ENCODE measurements at regions not wholly inside any gene's neighbourhood (a gene's known extent, or its start where the extent isn't known, plus 50 kb on each side); places are given as distances from the start of the nearest gene placed in this dataset.

GRCh38 chr10:63722537-63722936, 201.3 kb downstream of the REEP3 start (continued):
- TF ChIP-seq REST (IDR thresholded peaks at IDR 0.05; ENCODE audit: unreplicated experiment): no peak
- no peak for TF ChIP-seq EZH2phosphoT487 (IDR thresholded peaks at IDR 0.05; ENCODE audit: unreplicated experiment)
- no peak for TF ChIP-seq ZNF331 (CRISPR knock-in tag; IDR thresholded peaks at IDR 0.05; ENCODE audit: low read depth)
- no peak for TF ChIP-seq CREB1 (CRISPR knock-in tag; IDR thresholded peaks at IDR 0.05; ENCODE audit: low read depth)
- TF ChIP-seq CTCF (conservative IDR thresholded peaks at IDR 0.05; ENCODE audit: low read depth in 2 of 2): no peak
- no peak for TF ChIP-seq ZNF114 (CRISPR knock-in tag; IDR thresholded peaks at IDR 0.05)
- TF ChIP-seq EZH2 (IDR thresholded peaks at IDR 0.05; ENCODE audit: low read depth, unreplicated experiment): no peak
- TF ChIP-seq ETS1 (IDR thresholded peaks at IDR 0.05): no peak
- no peak for TF ChIP-seq JUNB (IDR thresholded peaks at IDR 0.05; ENCODE audit: unreplicated experiment)

- Histone ChIP-seq H4K20me1 (replicated peaks; ENCODE audit: insufficient read depth) (no peaks in the 10 kb centered on the region), H3K4me2 (no peak overlapping the region), H3K27ac (ENCODE audit: low read depth) (no peak overlapping the region), H3K4me1 (ENCODE audit: insufficient read depth) (peaks cover 5% of the 10 kb centered on the region; the same call in 1 of the 2 replicates), H3K9me2 (ENCODE audit: insufficient read depth) (no peaks in the 10 kb centered on the region), H3K36me3 (ENCODE audit: insufficient read depth) (no peaks in the 10 kb centered on the region), H3K4me3 (no peak overlapping the region), H3F3A (replicated peaks; ENCODE audit: low read depth) (no peaks in the 10 kb centered on the region), H3K79me2 (replicated peaks; ENCODE audit: insufficient read depth) (no peaks in the 10 kb centered on the region), H3K27me3 (ENCODE audit: insufficient read depth) (no peaks in the 10 kb centered on the region), H2AFZ (no peak overlapping the region)
- DNase-seq (ENCODE audit: low spot score): no peak
- peaks cover 17% of the 10 kb centered on the region for H3K4me1 Mint-ChIP-seq
- H3K27me3 Mint-ChIP-seq (ENCODE audit: insufficient read depth, low read depth, poor library complexity): no peaks in the 10 kb centered on the region
- TF ChIP-seq POLR2AphosphoS5 (IDR thresholded peaks at IDR 0.05; ENCODE audit: low read depth): no peak
- TF ChIP-seq CREB1 (CRISPR knock-in tag; IDR thresholded peaks at IDR 0.05; ENCODE audit: low read depth): no peak
- TF ChIP-seq REST (IDR thresholded peaks at IDR 0.05; ENCODE audit: unreplicated experiment): no peak
- TF ChIP-seq ETS1 (IDR thresholded peaks at IDR 0.05): no peak
- no peak overlapping the region for H3K4me3 Mint-ChIP-seq
- no peak overlapping the region for H3K27ac Mint-ChIP-seq
- no peaks in the 10 kb centered on the region for H3K9me3 Mint-ChIP-seq
- no peaks in the 10 kb centered on the region for H3K36me3 Mint-ChIP-seq (ENCODE audit: low read depth)
- ATAC-seq: no peak
Observed at GRCh38 chr10:63723320-63723719, 202.1 kb downstream of the REEP3 start.
